Upper lobe of left lung (tissue), 6 donors: ENCODE measurements at regions not wholly inside any gene's neighbourhood (a gene's known extent, or its start where the extent isn't known, plus 50 kb on each side); places are given as distances from the start of the nearest gene placed in this dataset.

ENCODE experiments used
- ATAC-seq, 2 donors: fragments of 200-7000 bp; cut with Tn5 transposase; one replicate each; pipeline ENCODE4 v1.9.1; 2022; ENCODE audit warnings: mild to moderate bottlenecking in 2 of 2, moderate library complexity in 2 of 2; ENCODE audit not compliant: low FRiP score in 2 of 2
- DNase-seq, 2 donors: peaks; one replicate each; pipeline ENCODE4 v3.0.0-alpha.2; 2019 to 2020
- H3K27ac ChIP-seq, 4 donors: fragments of 200-600 bp; sonication (generic); one replicate each; pipeline ENCODE4 v1.5.1; 2016 to 2019
- H3K27me3 ChIP-seq, 4 donors: fragments of 200-600 bp; sonication (generic); one replicate each; pipeline ENCODE4 v1.5.1; 2017 to 2019
- H3K36me3 ChIP-seq, 4 donors: fragments of 200-600 bp; sonication (generic); one replicate each; pipeline ENCODE4 v1.5.1; 2016 to 2019
- H3K4me1 ChIP-seq, 4 donors: fragments of 200-600 bp; sonication (generic); one replicate each; pipeline ENCODE4 v1.5.1; 2018 to 2019
- H3K4me3 ChIP-seq, 4 donors: fragments of 200-600 bp; sonication (generic); one replicate each; pipeline ENCODE4 v1.5.1; 2017 to 2019; ENCODE audit warnings: mild to moderate bottlenecking in 2 of 4, moderate library complexity in 1 of 4
- H3K9me3 ChIP-seq, 4 donors: fragments of 200-600 bp; sonication (generic); one replicate each; pipeline ENCODE4 v1.5.1; 2018 to 2019
- CTCF ChIP-seq, 6 experiments: fragments of 450-650 bp in 4 of 6; fragments of 200-600 bp in 2 of 6; sonication (generic) in 2 of 6; IDR thresholded peaks; one replicate each; pipeline ENCODE4 v1.5.1; 2016 to 2019; ENCODE audit warnings: antibody characterized with exemption in 6 of 6
- EP300 ChIP-seq, 4 donors: sonication (generic); formaldehyde crosslinking; IDR thresholded peaks; one replicate each; pipeline ENCODE4 v1.5.1; 2017; ENCODE audit warnings: antibody characterized with exemption in 4 of 4, control low read depth in 2 of 4
- POLR2A ChIP-seq, 4 donors: fragments of 450-650 bp; IDR thresholded peaks; one replicate each; pipeline ENCODE4 v1.5.1; 2016 to 2017; ENCODE audit warnings: antibody characterized with exemption in 4 of 4, mild to moderate bottlenecking in 2 of 4
- POLR2AphosphoS5 ChIP-seq, 2 donors: sonication (generic); formaldehyde crosslinking; IDR thresholded peaks; one replicate each; pipeline ENCODE4 v1.5.1; 2017; ENCODE audit warnings: antibody characterized with exemption in 2 of 2
- WGBS, 2 donors: methylation state at CpG; one replicate each; pipeline ENCODE4 v1.1.5; 2017 to 2018; 5-methylcytosine and 5-hydroxymethylcytosine counted together
- donor health status: DM: no; HTN: no; CAD: no; lungs with moderate emphysema.
- donor health status: DM: no; HTN: yes; CAD: no; lungs with severe emphysema.

DNA sequence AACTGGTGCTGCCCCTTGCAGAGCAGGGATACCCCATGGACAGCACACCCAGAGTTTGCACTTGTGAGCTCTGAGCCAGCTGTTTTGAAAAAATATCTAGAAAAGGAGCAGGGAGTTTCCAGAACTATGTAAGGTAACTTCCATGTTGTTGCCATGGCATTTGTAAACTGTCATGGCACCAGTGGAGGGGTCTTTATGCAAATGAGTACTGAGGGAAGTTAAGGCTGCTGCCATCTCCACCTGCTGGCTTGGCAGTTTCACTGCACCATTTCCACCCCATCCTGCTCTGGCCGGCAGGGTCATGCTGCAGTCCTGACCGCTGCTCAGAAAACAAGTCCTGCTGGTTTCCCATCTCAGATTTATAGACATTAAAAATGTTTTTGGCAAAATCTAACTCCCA is 52.3 kb upstream of the SNTG2 start:
- no peak overlapping the region for H3K27ac ChIP-seq
- 62 to 64% methylated on average over 2 of the region's 2 CpGs for WGBS, 2 donors
- DNase-seq, result no peak
- no peak for ATAC-seq
- TF ChIP-seq EP300 (IDR thresholded peaks at IDR 0.05), result no peak
- no peak for TF ChIP-seq CTCF (IDR thresholded peaks at IDR 0.05)
- TF ChIP-seq POLR2A (IDR thresholded peaks at IDR 0.05), result no peak
- no peak for TF ChIP-seq POLR2AphosphoS5 (IDR thresholded peaks at IDR 0.05)
- H3K36me3 ChIP-seq, result no peaks in the 10 kb centered on the region
- no peak overlapping the region for H3K4me3 ChIP-seq
- H3K9me3 ChIP-seq, result peaks cover 0 to 15% (median 6%) of the 10 kb centered on the region in 4 donors
- H3K4me1 ChIP-seq, result no peaks in the 10 kb centered on the region
- H3K27me3 ChIP-seq, result no peaks in the 10 kb centered on the region

DNA sequence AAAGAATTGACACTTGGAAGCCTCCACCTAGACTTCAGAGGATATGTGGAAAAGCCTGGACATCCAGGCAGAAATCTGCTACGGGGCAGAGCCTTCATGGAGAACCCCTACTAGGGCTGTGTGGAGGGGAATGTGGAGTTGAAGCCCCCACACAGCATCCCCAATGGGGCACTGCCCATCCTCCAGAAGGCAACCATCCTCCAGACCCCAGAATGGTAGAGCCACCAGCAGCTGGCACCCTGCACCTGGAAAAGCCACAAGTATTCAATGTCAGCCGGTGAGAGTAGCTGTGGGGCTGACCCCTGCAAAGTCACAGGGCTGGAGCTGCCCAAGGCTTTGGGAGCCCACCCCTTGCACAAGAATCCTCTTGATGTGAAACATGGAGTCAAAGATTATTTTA is 53.6 kb upstream of the SNTG2 start:
- Histone ChIP-seq H3K4me1 (no peaks in the 10 kb centered on the region), H3K36me3 (no peaks in the 10 kb centered on the region), H3K27ac (no peak overlapping the region), H3K27me3 (no peaks in the 10 kb centered on the region), H3K4me3 (no peak overlapping the region), H3K9me3 (peaks cover 0 to 15% (median 6%) of the 10 kb centered on the region in 4 donors)
- 86 to 100% methylated on average over 1 to 2 of the region's 2 CpGs for WGBS, 2 donors
- ATAC-seq, result no peak
- TF ChIP-seq POLR2A (IDR thresholded peaks at IDR 0.05), result no peak
- TF ChIP-seq CTCF (IDR thresholded peaks at IDR 0.05), result no peak
- no peak for TF ChIP-seq EP300 (IDR thresholded peaks at IDR 0.05)
- TF ChIP-seq POLR2AphosphoS5 (IDR thresholded peaks at IDR 0.05), result no peak
- no peak for DNase-seq

DNA sequence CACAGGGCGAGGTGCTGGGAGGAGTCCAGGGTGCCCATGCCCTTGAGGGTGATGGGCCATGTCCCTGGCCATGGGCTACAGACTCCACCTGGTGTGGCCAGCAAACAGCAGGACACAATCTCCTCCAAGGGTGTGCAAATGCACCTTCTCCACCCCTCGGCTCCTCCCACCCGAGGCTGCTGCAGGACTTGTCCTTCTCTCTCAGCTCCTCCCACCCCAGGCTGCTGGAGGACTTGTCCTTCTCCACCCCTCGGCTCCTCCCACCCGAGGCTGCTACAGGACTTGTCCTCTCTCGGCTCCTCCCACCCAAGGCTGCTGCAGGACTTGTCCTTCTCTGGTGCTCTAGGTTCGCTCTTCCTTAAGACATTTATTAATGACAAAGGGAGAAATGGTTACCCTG is 57.3 kb upstream of the SNTG2 start:
- Histone ChIP-seq H3K27me3 (no peaks in the 10 kb centered on the region), H3K36me3 (no peaks in the 10 kb centered on the region), H3K9me3 (peaks cover 0 to 15% (median 6%) of the 10 kb centered on the region in 4 donors), H3K27ac (no peak overlapping the region), H3K4me1 (no peaks in the 10 kb centered on the region), H3K4me3 (no peak overlapping the region)
- WGBS, 2 donors, result 35 to 42% methylated on average over 7 of the region's 7 CpGs
- DNase-seq (no peak), ATAC-seq (peak in 1 of 2 donors; percentile 37)
- TF ChIP-seq EP300 (IDR thresholded peaks at IDR 0.05) (no peak), POLR2A (IDR thresholded peaks at IDR 0.05) (no peak), CTCF (IDR thresholded peaks at IDR 0.05) (no peak), POLR2AphosphoS5 (IDR thresholded peaks at IDR 0.05) (no peak)

DNA sequence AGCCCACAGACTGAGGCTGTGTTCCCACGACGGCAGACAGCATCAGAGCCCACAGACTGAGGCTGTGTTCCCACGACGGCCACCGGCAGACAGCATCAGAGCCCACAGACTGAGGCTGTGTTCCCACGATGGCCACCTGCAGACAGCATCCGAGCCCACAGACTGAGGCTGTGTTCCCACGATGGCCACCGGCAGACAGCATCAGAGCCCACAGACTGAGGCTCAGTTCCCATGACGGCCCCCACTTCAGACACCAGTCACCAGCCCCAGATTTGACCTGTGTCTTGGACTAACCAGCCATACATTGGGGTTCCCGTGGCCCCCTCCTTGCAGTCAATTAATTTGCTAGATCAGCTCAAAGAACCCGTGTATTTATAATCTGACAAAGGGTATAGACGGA is 57.8 kb upstream of the SNTG2 start:
- DNase-seq, result no peak
- TF ChIP-seq POLR2A (IDR thresholded peaks at IDR 0.05) (no peak), CTCF (IDR thresholded peaks at IDR 0.05) (no peak), EP300 (IDR thresholded peaks at IDR 0.05) (no peak), POLR2AphosphoS5 (IDR thresholded peaks at IDR 0.05) (no peak)

GRCh38 chr2:892401-892800 is 58.2 kb upstream of the SNTG2 start:
- ATAC-seq (no peak), DNase-seq (no peak)
- Histone ChIP-seq H3K4me3 (no peak overlapping the region), H3K27ac (no peak overlapping the region), H3K36me3 (no peaks in the 10 kb centered on the region), H3K4me1 (no peaks in the 10 kb centered on the region), H3K9me3 (peaks cover 0 to 13% (median 6%) of the 10 kb centered on the region in 4 donors), H3K27me3 (no peaks in the 10 kb centered on the region)
- 89% methylated on average over 4 to 11 of the region's 11 CpGs for WGBS, 2 donors
- TF ChIP-seq CTCF (IDR thresholded peaks at IDR 0.05), result no peak
- TF ChIP-seq EP300 (IDR thresholded peaks at IDR 0.05), result no peak
- no peak for TF ChIP-seq POLR2AphosphoS5 (IDR thresholded peaks at IDR 0.05)
- TF ChIP-seq POLR2A (IDR thresholded peaks at IDR 0.05), result no peak

More for the DNA sequence above, 57.8 kb upstream of the SNTG2 start:
- H3K9me3 ChIP-seq, result peaks cover 0 to 15% (median 6%) of the 10 kb centered on the region in 4 donors
- H3K27me3 ChIP-seq, result no peaks in the 10 kb centered on the region
- no peak overlapping the region for H3K27ac ChIP-seq
- 85 to 90% methylated on average over 9 to 13 of the region's 13 CpGs for WGBS, 2 donors
- no peaks in the 10 kb centered on the region for H3K36me3 ChIP-seq
- no peaks in the 10 kb centered on the region for H3K4me1 ChIP-seq
- no peak overlapping the region for H3K4me3 ChIP-seq
- ATAC-seq, result no peak
